Activated B cell treated with CpG ODN at 0.5 μM for 24 hours (primary cell): ENCODE measurements at regions not wholly inside any gene's neighbourhood (a gene's known extent, or its start where the extent isn't known, plus 50 kb on each side); places are given as distances from the start of the nearest gene placed in this dataset.

Experiments
- ATAC-seq: fragments of 200-7000 bp; cut with Tn5 transposase; one replicate; pipeline ENCODE4 v1.10.0; 2021; ENCODE audit warnings: low read depth, mild to moderate bottlenecking, moderate library complexity
- CTCF ChIA-PET: fragments of 350-600 bp; sonication (Branson Sonifier 250); formaldehyde crosslinking; loops from one replicate; lab custom pipeline; 2021; ENCODE audit warnings: antibody characterized with exemption; lab: Charles Lee
- POLR2A ChIA-PET: fragments of 350-600 bp; sonication (Branson Sonifier 250); formaldehyde crosslinking; loops from one replicate; lab custom pipeline; 2021; ENCODE audit warnings: antibody characterized with exemption; lab: Charles Lee
- DNase-seq: peaks from one replicate; pipeline ENCODE4 v3.0.0; 2022
- H3K27ac Mint-ChIP-seq: one replicate; pipeline ENCODE4 v1.8.0; 2020; ENCODE audit warnings: mixed read lengths
- H3K27me3 Mint-ChIP-seq: one replicate; pipeline ENCODE4 v1.8.0; 2021; ENCODE audit warnings: mixed read lengths
- H3K36me3 Mint-ChIP-seq: one replicate; pipeline ENCODE4 v1.8.0; 2021; ENCODE audit warnings: low read depth, mixed read lengths
- H3K4me1 Mint-ChIP-seq: one replicate; pipeline ENCODE4 v1.8.0; 2021; ENCODE audit warnings: mixed read lengths
- H3K4me3 Mint-ChIP-seq: one replicate; pipeline ENCODE4 v1.8.0; 2020; ENCODE audit warnings: mild to moderate bottlenecking, mixed read lengths
- H3K9me3 Mint-ChIP-seq: one replicate; pipeline ENCODE4 v1.8.0; 2020; ENCODE audit warnings: mixed read lengths
- CTCF ChIP-seq: fragments of 200-600 bp; IDR thresholded peaks from one replicate; pipeline ENCODE4 v1.8.0; 2022; ENCODE audit warnings: antibody characterized with exemption, mild to moderate bottlenecking
- intact Hi-C: fragments of 100-400 bp; cut with micrococcal nuclease; formaldehyde crosslinking; loops from one replicate; pipeline ENCODE4 v1.15.1; 2024

- ATAC-seq (no peak), DNase-seq (no peak)
- ChIA-PET POLR2A (no interaction called here), CTCF (no interaction called here)
- Mint-ChIP-seq H3K4me1 (no peaks in the 10 kb centered on the region), H3K27me3 (no peaks in the 10 kb centered on the region), H3K36me3 (no peaks in the 10 kb centered on the region), H3K27ac (no peak overlapping the region), H3K9me3 (no peaks in the 10 kb centered on the region), H3K4me3 (no peak overlapping the region)
- intact Hi-C loops: no loop called here
- TF ChIP-seq CTCF: no peak
These were observed 377.4 kb downstream of the RPRM start for GRCh38 chr2:153101187-153101586.

GRCh38 chr2:153100151-153100550 lies 378.4 kb downstream of the RPRM start:
- TF ChIP-seq CTCF: no peak
- POLR2A ChIA-PET: no interaction called here
- Mint-ChIP-seq H3K27ac (no peak overlapping the region), H3K36me3 (no peaks in the 10 kb centered on the region), H3K9me3 (no peaks in the 10 kb centered on the region), H3K4me1 (no peaks in the 10 kb centered on the region), H3K27me3 (no peaks in the 10 kb centered on the region), H3K4me3 (no peak overlapping the region)
- CTCF ChIA-PET: no interaction called here
- DNase-seq (no peak), ATAC-seq (no peak)
- intact Hi-C loops: no loop called here

GRCh38 chr2:153098073-153098472 lies 379.7 kb downstream of the ARL6IP6 start:
- no peak overlapping the region for H3K27ac Mint-ChIP-seq
- CTCF ChIA-PET: no interaction called here
- H3K4me3 Mint-ChIP-seq: no peak overlapping the region
- H3K4me1 Mint-ChIP-seq: no peaks in the 10 kb centered on the region
- TF ChIP-seq CTCF: no peak
- no peaks in the 10 kb centered on the region for H3K27me3 Mint-ChIP-seq
- H3K36me3 Mint-ChIP-seq: no peaks in the 10 kb centered on the region
- DNase-seq (no peak), ATAC-seq (no peak)
- intact Hi-C loops: no loop called here
- POLR2A ChIA-PET: no interaction called here
- H3K9me3 Mint-ChIP-seq: no peaks in the 10 kb centered on the region

GRCh38 chr2:153096272-153096671 lies 377.9 kb downstream of the ARL6IP6 start:
- no peaks in the 10 kb centered on the region for H3K27me3 Mint-ChIP-seq
- DNase-seq (no peak), ATAC-seq (no peak)
- no peaks in the 10 kb centered on the region for H3K4me1 Mint-ChIP-seq
- H3K36me3 Mint-ChIP-seq: no peaks in the 10 kb centered on the region
- H3K27ac Mint-ChIP-seq: no peak overlapping the region
- POLR2A ChIA-PET: no interaction called here
- no peak overlapping the region for H3K4me3 Mint-ChIP-seq
- CTCF ChIA-PET: no interaction called here
- intact Hi-C loops: no loop called here
- TF ChIP-seq CTCF: no peak
- H3K9me3 Mint-ChIP-seq: peaks cover 3% of the 10 kb centered on the region

- no peaks in the 10 kb centered on the region for H3K4me1 Mint-ChIP-seq
- ChIA-PET POLR2A (no interaction called here), CTCF (no interaction called here)
- H3K36me3 Mint-ChIP-seq: no peaks in the 10 kb centered on the region
- DNase-seq: no peak
- peaks cover 9% of the 10 kb centered on the region for H3K9me3 Mint-ChIP-seq
- no peak for TF ChIP-seq CTCF
- H3K27ac Mint-ChIP-seq: no peak overlapping the region
- H3K27me3 Mint-ChIP-seq: no peaks in the 10 kb centered on the region
- no peak for ATAC-seq
- H3K4me3 Mint-ChIP-seq: no peak overlapping the region
- intact Hi-C loops: no loop called here
These were observed 372.9 kb downstream of the ARL6IP6 start for GRCh38 chr2:153091344-153091743.
